ENCODE measurements at regions not wholly inside any gene's neighbourhood (a gene's known extent, or its start where the extent isn't known, plus 50 kb on each side); places are given as distances from the start of the nearest gene placed in this dataset.
"Not testable (repeated sequence)": the region's sequence is repeated elsewhere in the genome, so short reads cannot be mapped to it uniquely, and the experiment has no call there.

- peak; percentile 26 for DNase-seq
- no peak for ATAC-seq (ENCODE audit: poor library complexity)
- intact Hi-C loops (cut with DNase I): no loop called here
Observed at GRCh38 chr22:48486134-48486532, 1341.5 kb downstream of the BRD1 start.

GRCh38 chr22:48485149-48486133 is 1342.2 kb downstream of the BRD1 start:
- DNase-seq: peak; percentile 17
- intact Hi-C loops (cut with DNase I): no loop called here
- no peak for ATAC-seq (ENCODE audit: poor library complexity)

DNA sequence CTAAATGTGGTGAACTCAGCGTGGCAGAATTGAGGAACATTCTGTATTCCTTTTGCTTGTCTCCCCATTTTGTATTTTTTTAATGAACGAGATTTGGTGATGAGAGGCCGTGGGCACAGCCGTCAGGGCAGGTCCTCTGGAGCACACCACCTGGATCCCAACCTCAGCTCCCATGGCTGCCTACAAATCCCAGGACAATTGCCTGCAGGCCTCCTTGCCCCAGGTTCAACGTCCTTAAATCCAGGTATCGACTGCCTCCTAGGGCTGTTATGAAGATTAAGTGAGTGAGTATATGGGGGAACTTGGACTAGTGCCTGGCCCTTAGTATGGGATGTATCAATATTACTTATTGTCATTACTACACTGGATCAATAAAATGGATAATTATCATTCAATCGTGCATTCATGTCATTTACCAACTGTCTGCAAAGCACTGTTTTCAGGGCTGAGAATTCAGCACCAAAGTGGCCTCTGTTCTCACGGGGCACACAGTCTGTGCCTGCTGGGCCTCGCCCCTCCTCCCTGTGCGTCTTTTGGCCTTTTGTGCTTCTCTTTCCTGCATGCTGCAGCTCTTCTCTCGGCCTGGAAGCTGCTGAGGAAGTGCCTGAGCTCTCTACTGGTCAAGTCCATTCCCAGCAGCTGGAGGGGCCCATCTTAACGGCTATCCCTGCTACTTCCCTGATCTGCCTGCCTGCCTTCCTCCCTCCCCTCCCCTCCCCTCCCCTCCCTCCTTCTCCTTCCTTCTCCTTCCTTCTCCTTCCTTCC is 1343.7 kb downstream of the BRD1 start:
- DNase-seq: no peak
- intact Hi-C loops (cut with DNase I): no loop called here

DNA sequence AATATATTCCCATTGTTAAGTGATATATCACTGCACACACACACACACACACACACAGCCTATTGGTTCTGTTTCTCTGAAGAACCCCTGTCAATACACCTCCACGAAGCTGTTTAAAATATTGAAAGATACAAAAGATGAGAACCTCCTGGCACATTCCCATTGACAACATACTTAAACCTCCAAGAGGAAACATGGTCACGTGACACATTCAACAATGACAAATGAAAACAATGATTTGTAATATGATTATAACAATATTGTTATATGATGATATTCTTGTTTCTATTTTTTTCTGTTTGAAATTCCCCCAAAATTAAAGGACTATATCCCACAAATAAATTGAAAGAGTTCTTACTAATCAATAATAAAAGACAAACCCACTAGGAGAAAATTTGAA is 1344.9 kb downstream of the BRD1 start:
- no peak for DNase-seq
- intact Hi-C loops (cut with DNase I): no loop called here
- ATAC-seq (ENCODE audit: poor library complexity): no peak

More for the DNA sequence above, 1343.7 kb downstream of the BRD1 start:
- no peak for ATAC-seq (ENCODE audit: poor library complexity)

GRCh38 chr22:48482198-48482597 is 1345.5 kb downstream of the BRD1 start:
- ATAC-seq (ENCODE audit: poor library complexity); intact Hi-C loops (cut with DNase I); DNase-seq: not testable (repeated sequence)

- DNase-seq (no peak), ATAC-seq (ENCODE audit: poor library complexity) (no peak)
- intact Hi-C loops (cut with DNase I): no loop called here
Observed at GRCh38 chr22:48481748-48482147, 1345.9 kb downstream of the BRD1 start.

- intact Hi-C loops (cut with DNase I): no loop called here
- peak; percentile 22 for DNase-seq
- ATAC-seq (ENCODE audit: poor library complexity): no peak
Observed at GRCh38 chr22:48478529-48479265, 1349.0 kb downstream of the BRD1 start.

GRCh38 chr22:48478124-48478523 is 1349.5 kb downstream of the BRD1 start:
- DNase-seq (peak; percentile 25), ATAC-seq (ENCODE audit: poor library complexity) (no peak)
- intact Hi-C loops (cut with DNase I): no loop called here

DNA sequence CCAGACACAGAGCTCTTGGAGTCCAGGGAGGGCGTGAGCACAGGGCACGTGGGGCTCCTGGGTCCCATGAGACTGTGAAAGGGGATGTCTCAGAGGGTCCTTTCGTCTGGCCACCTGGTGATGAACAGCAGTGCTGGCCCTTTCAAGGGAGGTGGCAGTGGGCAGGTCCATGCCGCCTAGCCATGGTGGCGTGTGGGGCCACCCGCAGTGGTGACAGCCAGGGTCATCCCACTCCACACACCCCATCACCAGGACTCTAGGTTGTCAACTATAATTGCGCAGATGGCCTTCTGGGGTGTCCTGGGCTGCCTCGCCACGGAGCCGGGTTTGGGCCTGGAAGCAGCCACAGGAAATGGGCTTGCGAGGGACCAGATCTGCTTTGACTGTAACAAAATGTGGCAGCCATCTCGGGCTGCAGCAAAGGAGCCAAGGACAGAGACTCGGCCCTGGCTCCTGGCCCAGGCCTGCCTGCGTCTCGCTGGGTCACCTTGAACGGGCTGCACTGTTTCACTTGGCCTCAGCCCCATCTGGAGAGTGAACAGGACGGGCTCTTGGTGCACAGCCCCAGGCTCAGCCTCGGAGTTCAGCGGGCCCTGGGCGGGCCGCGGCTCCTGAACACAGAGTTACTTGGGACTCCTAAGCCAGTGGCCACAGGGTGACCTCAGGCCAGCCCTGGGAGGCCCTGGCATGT is 1350.5 kb downstream of the BRD1 start:
- ATAC-seq (ENCODE audit: poor library complexity) (peak; percentile 95), DNase-seq (peak; percentile 80)
- intact Hi-C loops (cut with DNase I): no loop called here

GRCh38 chr22:48476577-48476976 is 1351.1 kb downstream of the BRD1 start:
- intact Hi-C loops (cut with DNase I): no loop called here
- DNase-seq (peak; percentile 32), ATAC-seq (ENCODE audit: poor library complexity) (no peak)

DNA sequence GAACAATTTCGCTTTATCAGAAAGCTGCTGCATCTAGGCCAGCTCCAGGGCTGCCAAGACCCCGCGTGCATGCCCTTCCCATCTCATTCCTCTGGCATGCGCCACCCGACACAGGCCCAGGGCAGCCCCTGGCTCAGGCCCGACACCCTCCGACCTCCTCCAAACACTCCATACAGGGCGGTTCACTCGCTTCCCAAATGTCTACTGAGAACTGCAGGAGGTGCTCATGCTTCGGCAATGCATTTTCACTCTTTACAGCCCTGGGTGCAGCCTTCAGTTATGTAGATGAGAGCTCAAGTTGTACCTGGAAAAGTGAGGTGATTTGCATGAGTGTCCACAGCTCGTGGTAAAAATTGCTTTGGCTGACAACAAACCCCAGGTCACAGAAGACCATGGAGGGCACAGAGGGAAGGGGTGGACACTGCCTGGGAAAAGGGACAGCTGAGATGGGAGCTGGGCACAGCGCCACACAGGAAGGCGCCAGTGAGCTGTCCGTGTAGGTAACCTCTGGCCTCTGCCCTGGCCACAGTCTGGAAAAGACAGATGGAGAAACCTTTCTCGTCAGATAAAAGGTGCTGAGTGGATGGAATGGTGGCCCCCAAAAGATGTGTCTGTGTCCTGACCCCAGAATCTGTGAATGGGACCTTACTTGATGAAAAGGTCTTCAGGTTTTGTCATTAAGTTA is 1351.9 kb downstream of the BRD1 start:
- intact Hi-C loops (cut with DNase I): no loop called here
- DNase-seq (peak; percentile 33), ATAC-seq (ENCODE audit: poor library complexity) (no peak)

- DNase-seq: no peak
- intact Hi-C loops (cut with DNase I): no loop called here
- ATAC-seq (ENCODE audit: poor library complexity): no peak
Observed at GRCh38 chr22:48474881-48475280, 1352.8 kb downstream of the BRD1 start.

- no peak for ATAC-seq (ENCODE audit: poor library complexity)
- no peak for DNase-seq
- intact Hi-C loops (cut with DNase I): no loop called here
Observed at GRCh38 chr22:48473202-48473601, 1354.5 kb downstream of the BRD1 start.

- intact Hi-C loops (cut with DNase I): no loop called here
- ATAC-seq (ENCODE audit: poor library complexity): no peak
- no peak for DNase-seq
Observed at GRCh38 chr22:48464246-48464645, 1363.4 kb downstream of the BRD1 start.

- ATAC-seq (ENCODE audit: poor library complexity) (no peak), DNase-seq (peak; percentile 31)
- intact Hi-C loops (cut with DNase I): no loop called here
Observed at GRCh38 chr22:48459859-48460823, 1367.5 kb downstream of the BRD1 start.

- ATAC-seq (ENCODE audit: poor library complexity) (no peak), DNase-seq (no peak)
- intact Hi-C loops (cut with DNase I): no loop called here
Observed at GRCh38 chr22:48459259-48459658, 1368.4 kb downstream of the BRD1 start.

DNA sequence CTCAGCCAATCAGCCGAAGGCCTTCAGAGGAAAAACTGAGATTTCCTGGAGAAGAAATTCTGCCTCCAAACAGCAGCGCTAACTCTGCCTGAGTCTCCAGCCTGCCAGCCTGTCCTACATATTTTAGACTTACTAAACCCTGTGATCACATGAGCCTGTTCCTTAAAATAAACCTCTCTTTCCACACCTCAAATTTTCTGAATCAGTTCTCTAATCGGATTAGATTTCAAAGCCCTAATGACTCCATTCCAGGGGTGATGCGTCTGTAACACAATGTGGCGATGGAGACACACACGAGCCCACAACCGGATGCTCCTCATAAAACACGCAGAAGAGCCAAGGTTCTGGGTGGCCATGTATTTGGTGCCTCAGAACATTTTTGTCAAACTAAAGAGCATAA is 1371.2 kb downstream of the BRD1 start:
- intact Hi-C loops (cut with DNase I): no loop called here
- no peak for DNase-seq
- ATAC-seq (ENCODE audit: poor library complexity): peak; percentile 38
